OCI-LY3 (cell line): ENCODE measurements at regions not wholly inside any gene's neighbourhood (a gene's known extent, or its start where the extent isn't known, plus 50 kb on each side); places are given as distances from the start of the nearest gene placed in this dataset.

Source experiments
- H2AFZ ChIP-seq: fragments of 200-600, 300-600 bp; shearing (Covaris generic); 2 replicates; pipeline ENCODE4 v1.6.0; 2014; ENCODE audit warnings: antibody characterized with exemption, low read depth, low read length
- H3K27ac ChIP-seq: fragments of 200-600, 300-600 bp; sonication (generic); 2 replicates; pipeline ENCODE4 v1.5.1; 2014; ENCODE audit warnings: mild to moderate bottlenecking, low read length, moderate library complexity, mixed read lengths
- H3K27me3 ChIP-seq: fragments of 200-600, 300-600 bp; sonication (generic); 2 replicates; pipeline ENCODE4 v1.6.1; 2014; ENCODE audit warnings: low read depth, low read length, mixed read lengths
- H3K36me3 ChIP-seq: fragments of 200-600, 300-600 bp; sonication (generic); replicated peaks from 2 replicates; pipeline ENCODE3; 2014; ENCODE audit warnings: low read depth, low read length, mixed read lengths
- H3K4me1 ChIP-seq: fragments of 300-600, 200-600 bp; sonication (generic); 2 replicates; pipeline ENCODE4 v1.6.1; 2014; ENCODE audit warnings: low read length, mixed read lengths
- H3K4me2 ChIP-seq: fragments of 200-600, 300-600 bp; sonication (generic); 2 replicates; pipeline ENCODE4 v1.6.1; 2014; ENCODE audit warnings: low read length, mixed read lengths
- H3K4me3 ChIP-seq: fragments of 300-600, 200-600 bp; sonication (generic); 2 replicates; pipeline ENCODE4 v1.5.1; 2014; ENCODE audit warnings: antibody characterized with exemption, mild to moderate bottlenecking, low read length, moderate library complexity
- H3K79me2 ChIP-seq: fragments of 300-600, 200-600 bp; shearing (Covaris generic); 2 replicates; pipeline ENCODE4 v1.6.1; 2014; ENCODE audit warnings: mild to moderate bottlenecking, low read length, mixed read lengths
- H3K9ac ChIP-seq: fragments of 300-600, 200-600 bp; shearing (Covaris generic); 2 replicates; pipeline ENCODE4 v1.6.0; 2014; ENCODE audit warnings: mild to moderate bottlenecking, low read length, moderate library complexity
- H3K9me3 ChIP-seq: fragments of 200-600, 300-600 bp; shearing (Covaris generic); 2 replicates; pipeline ENCODE4 v1.6.1; 2014; ENCODE audit warnings: low read length, mixed read lengths; ENCODE audit not compliant: insufficient read depth
- H4K20me1 ChIP-seq: fragments of 200-600, 300-600 bp; sonication (generic); 2 replicates; pipeline ENCODE4 v1.6.1; 2016; ENCODE audit warnings: low read length, mixed read lengths; ENCODE audit not compliant: insufficient read depth
- EZH2phosphoT487 ChIP-seq: fragments of 200-600 bp; shearing (Covaris generic); IDR thresholded peaks from 2 replicates; pipeline ENCODE4 v1.6.1; 2018; ENCODE audit warnings: antibody characterized with exemption, mixed run types, low read depth
- TF ChIP-seq, protein P1 (sequence below): fragments of 200-600, 300-600 bp; sonication (generic); IDR thresholded peaks from 2 replicates; pipeline ENCODE4 v1.5.1; 2014; ENCODE audit warnings: antibody characterized with exemption, low read length, low read depth

GRCh38 chr1:14531519-14531918 is 67.0 kb upstream of the KAZN start:
- Histone ChIP-seq H3K4me2 (no peak overlapping the region), H3K4me3 (no peak overlapping the region), H4K20me1 (no peaks in the 10 kb centered on the region), H3K27ac (no peak overlapping the region), H3K4me1 (no peaks in the 10 kb centered on the region), H3K79me2 (no peaks in the 10 kb centered on the region), H2AFZ (no peak overlapping the region), H3K36me3 (no peaks in the 10 kb centered on the region), H3K27me3 (no peaks in the 10 kb centered on the region), H3K9me3 (no peaks in the 10 kb centered on the region), H3K9ac (no peak overlapping the region)
- TF ChIP-seq, protein P1, sequence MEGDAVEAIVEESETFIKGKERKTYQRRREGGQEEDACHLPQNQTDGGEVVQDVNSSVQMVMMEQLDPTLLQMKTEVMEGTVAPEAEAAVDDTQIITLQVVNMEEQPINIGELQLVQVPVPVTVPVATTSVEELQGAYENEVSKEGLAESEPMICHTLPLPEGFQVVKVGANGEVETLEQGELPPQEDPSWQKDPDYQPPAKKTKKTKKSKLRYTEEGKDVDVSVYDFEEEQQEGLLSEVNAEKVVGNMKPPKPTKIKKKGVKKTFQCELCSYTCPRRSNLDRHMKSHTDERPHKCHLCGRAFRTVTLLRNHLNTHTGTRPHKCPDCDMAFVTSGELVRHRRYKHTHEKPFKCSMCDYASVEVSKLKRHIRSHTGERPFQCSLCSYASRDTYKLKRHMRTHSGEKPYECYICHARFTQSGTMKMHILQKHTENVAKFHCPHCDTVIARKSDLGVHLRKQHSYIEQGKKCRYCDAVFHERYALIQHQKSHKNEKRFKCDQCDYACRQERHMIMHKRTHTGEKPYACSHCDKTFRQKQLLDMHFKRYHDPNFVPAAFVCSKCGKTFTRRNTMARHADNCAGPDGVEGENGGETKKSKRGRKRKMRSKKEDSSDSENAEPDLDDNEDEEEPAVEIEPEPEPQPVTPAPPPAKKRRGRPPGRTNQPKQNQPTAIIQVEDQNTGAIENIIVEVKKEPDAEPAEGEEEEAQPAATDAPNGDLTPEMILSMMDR, result no peak
- TF ChIP-seq EZH2phosphoT487, result no peak

DNA sequence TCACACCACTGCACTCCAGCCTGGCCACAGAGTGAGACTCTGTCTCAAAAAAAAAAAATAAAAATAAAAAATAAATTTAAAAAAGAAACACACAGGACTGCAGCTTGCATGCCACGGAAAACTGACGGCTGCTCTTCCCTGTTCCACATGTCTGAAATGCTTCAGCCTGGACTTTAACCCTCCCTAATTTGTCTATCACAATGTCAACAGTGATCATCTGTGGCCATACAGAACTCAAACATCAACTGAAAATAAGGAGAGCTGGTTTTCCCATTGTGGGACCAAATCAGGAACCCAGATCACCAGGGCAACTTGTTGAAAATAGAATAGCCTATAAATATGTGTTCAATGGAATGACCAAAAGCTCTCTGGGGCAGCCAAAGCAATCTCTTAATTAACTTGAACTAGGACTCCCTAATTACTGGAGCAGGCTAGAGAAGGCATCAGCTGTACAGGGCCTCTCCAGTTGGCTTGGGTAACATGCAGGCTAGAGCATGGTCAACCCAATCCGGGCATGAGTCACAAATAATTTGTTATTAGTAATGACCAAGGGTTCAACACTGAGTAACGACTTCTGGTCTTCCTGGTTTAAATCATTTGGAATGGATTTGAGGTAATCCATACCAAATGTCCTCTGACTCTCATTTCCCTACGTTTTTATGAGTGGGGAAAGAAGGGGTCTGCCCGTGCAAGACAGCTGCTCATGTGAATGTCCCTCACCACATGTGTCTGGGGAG is 62.7 kb upstream of the KAZN start:
- Histone ChIP-seq H3K36me3 (no peaks in the 10 kb centered on the region), H3K9ac (no peak overlapping the region), H3K27me3 (no peaks in the 10 kb centered on the region), H2AFZ (no peak overlapping the region), H3K4me1 (no peaks in the 10 kb centered on the region), H3K79me2 (no peaks in the 10 kb centered on the region), H4K20me1 (no peaks in the 10 kb centered on the region), H3K4me3 (no peak overlapping the region), H3K4me2 (no peak overlapping the region), H3K27ac (no peak overlapping the region), H3K9me3 (no peaks in the 10 kb centered on the region)
- no peak for TF ChIP-seq EZH2phosphoT487
- TF ChIP-seq, protein P1, result no peak

DNA sequence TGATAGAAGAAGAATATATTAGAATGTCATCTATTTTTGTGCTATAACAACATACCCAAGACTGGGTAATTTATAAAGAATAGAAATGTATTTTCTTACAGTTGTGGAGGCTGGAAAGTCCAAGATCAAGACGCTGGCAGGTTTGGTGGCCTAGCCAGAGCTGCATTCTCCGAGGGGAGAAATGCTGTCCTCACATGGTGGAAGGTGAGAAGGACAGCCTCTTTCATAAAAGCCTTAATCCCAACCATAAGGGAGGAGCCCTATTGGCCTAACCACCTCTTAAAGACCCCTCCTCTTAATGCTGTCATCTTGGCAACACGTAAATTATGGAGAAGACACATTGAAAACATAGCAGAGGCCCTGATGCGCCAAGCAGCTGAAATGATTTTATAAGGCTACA is 60.1 kb upstream of the KAZN start:
- H3K9ac ChIP-seq, result no peak overlapping the region
- H2AFZ ChIP-seq, result no peak overlapping the region
- H4K20me1 ChIP-seq, result no peaks in the 10 kb centered on the region
- no peaks in the 10 kb centered on the region for H3K27me3 ChIP-seq
- no peak overlapping the region for H3K27ac ChIP-seq
- no peak for TF ChIP-seq EZH2phosphoT487
- TF ChIP-seq, protein P1, result no peak
- H3K79me2 ChIP-seq, result no peaks in the 10 kb centered on the region
- no peaks in the 10 kb centered on the region for H3K9me3 ChIP-seq
- H3K4me1 ChIP-seq, result no peaks in the 10 kb centered on the region
- H3K36me3 ChIP-seq, result no peaks in the 10 kb centered on the region
- no peak overlapping the region for H3K4me3 ChIP-seq
- H3K4me2 ChIP-seq, result no peak overlapping the region

DNA sequence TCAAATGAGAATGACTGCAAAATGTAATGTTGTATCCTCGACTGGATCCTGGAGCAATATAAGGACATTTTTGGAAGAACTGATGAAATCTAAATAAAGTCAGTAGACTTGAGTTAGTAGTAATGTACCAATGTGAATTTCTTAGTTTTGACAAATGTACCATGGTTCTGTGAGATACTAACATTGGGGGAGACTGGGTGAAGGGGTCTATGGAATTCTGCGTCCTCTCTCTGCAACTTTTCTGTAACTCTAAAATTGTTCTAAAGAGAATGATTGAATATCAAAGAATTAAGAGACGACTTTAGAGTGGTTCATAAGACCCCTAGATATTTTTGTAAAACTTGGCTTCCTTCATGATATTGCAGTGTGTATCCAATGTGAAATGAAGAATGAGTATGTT is 59.2 kb upstream of the KAZN start:
- Histone ChIP-seq H3K79me2 (no peaks in the 10 kb centered on the region), H3K4me3 (no peak overlapping the region), H3K4me2 (no peak overlapping the region), H3K9ac (no peak overlapping the region), H4K20me1 (no peaks in the 10 kb centered on the region), H3K4me1 (no peaks in the 10 kb centered on the region), H2AFZ (no peak overlapping the region), H3K36me3 (no peaks in the 10 kb centered on the region), H3K27me3 (no peaks in the 10 kb centered on the region), H3K27ac (no peak overlapping the region), H3K9me3 (no peaks in the 10 kb centered on the region)
- TF ChIP-seq EZH2phosphoT487, result no peak
- TF ChIP-seq, protein P1, result no peak
